DND-41 (cell line): ENCODE measurements at regions not wholly inside any gene's neighbourhood (a gene's known extent, or its start where the extent isn't known, plus 50 kb on each side); places are given as distances from the start of the nearest gene placed in this dataset.

Source experiments
- ATAC-seq: fragments of 200-7000 bp; cut with Tn5 transposase; 3 replicates; pipeline ENCODE4 v1.9.1; 2021; ENCODE audit warnings: low read depth; ENCODE audit not compliant: insufficient read depth
- DNase-seq: peaks from one replicate; pipeline ENCODE4 v3.0.0-alpha.2; 2020
- H2AFZ ChIP-seq: 2 replicates; pipeline ENCODE4 v1.6.0; 2012; ENCODE audit warnings: low read depth, low read length
- H3K27ac ChIP-seq: 2 replicates; pipeline ENCODE4 v1.5.1; 2012; ENCODE audit warnings: low read length, inconsistent platforms
- H3K27me3 ChIP-seq: fragments of 200-600 bp; sonication (generic); 2 replicates; pipeline ENCODE4 v1.6.0; 2012; ENCODE audit warnings: low read length, mild to moderate bottlenecking, inconsistent platforms; ENCODE audit not compliant: insufficient read depth, poor library complexity
- H3K36me3 ChIP-seq: 2 replicates; pipeline ENCODE4 v1.5.1; 2012; ENCODE audit warnings: low read length, inconsistent platforms; ENCODE audit not compliant: insufficient read depth
- H3K4me1 ChIP-seq: 2 replicates; pipeline ENCODE4 v1.5.1; 2012; ENCODE audit warnings: mild to moderate bottlenecking, low read length; ENCODE audit not compliant: insufficient read depth
- H3K4me2 ChIP-seq: 2 replicates; pipeline ENCODE4 v1.6.0; 2012; ENCODE audit warnings: mild to moderate bottlenecking, moderate library complexity, low read length, inconsistent platforms; ENCODE audit not compliant: insufficient read depth
- H3K4me3 ChIP-seq, 2 experiments: fragments of 200-600 bp in 1 of 2; shearing (Covaris generic) in 1 of 2; 2 replicates each; pipeline ENCODE4 v1.5.1; 2012 to 2016; ENCODE audit warnings: inconsistent platforms in 2 of 2, low read length in 2 of 2, mild to moderate bottlenecking in 2 of 2, low read depth in 1 of 2, moderate library complexity in 1 of 2
- H3K79me2 ChIP-seq: 2 replicates; pipeline ENCODE4 v1.6.0; 2012; ENCODE audit warnings: low read length, inconsistent platforms; ENCODE audit not compliant: insufficient read depth
- H3K9ac ChIP-seq: 2 replicates; pipeline ENCODE4 v1.6.0; 2012; ENCODE audit warnings: low read depth, mild to moderate bottlenecking, inconsistent platforms, low read length, moderate library complexity
- H3K9me3 ChIP-seq: 2 replicates; pipeline ENCODE4 v1.5.1; 2012; ENCODE audit warnings: low read length, moderate library complexity, mild to moderate bottlenecking, inconsistent platforms; ENCODE audit not compliant: insufficient read depth, severe bottlenecking
- H4K20me1 ChIP-seq: 2 replicates; pipeline ENCODE4 v1.6.0; 2012; ENCODE audit warnings: low read length; ENCODE audit not compliant: insufficient read depth
- EZH2 ChIP-seq: IDR thresholded peaks from 3 replicates; pipeline ENCODE4 v1.6.1; 2012; ENCODE audit warnings: borderline replicate concordance, low read depth, mild to moderate bottlenecking, moderate library complexity, low read length, inconsistent platforms; ENCODE audit not compliant: severe bottlenecking
- TF ChIP-seq, protein P1 (sequence below): IDR thresholded peaks from 2 replicates; pipeline ENCODE4 v1.5.1; 2012; ENCODE audit warnings: borderline replicate concordance, low read length, moderate library complexity, mild to moderate bottlenecking; ENCODE audit not compliant: poor library complexity, severe bottlenecking; ENCODE audit errors: extremely low read depth

DNA sequence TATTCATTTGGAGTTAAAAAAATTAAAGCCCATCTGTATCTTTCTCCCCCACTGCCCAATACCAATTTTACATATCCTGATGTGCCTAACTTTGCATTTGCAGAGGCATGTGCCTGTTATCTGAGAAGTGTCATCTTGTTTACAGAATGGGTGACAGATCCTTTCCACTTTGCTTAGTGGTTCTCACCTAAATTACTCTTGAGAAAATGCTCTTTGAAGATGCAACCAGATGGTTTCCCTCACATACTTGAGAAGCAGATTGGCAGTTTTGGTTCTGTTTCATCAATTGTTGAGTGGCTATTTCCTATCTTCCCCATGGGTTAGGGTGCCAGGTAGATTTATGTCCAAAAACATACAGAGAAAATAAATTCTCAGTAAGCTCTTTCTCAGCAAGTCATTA lies 1051.4 kb upstream of the ATXN7L3B start:
- H3K4me1 ChIP-seq: no peaks in the 10 kb centered on the region
- no peaks in the 10 kb centered on the region for H3K36me3 ChIP-seq
- no peaks in the 10 kb centered on the region for H4K20me1 ChIP-seq
- H3K4me3 ChIP-seq: no peak overlapping the region
- no peak overlapping the region for H3K27ac ChIP-seq
- no peaks in the 10 kb centered on the region for H3K27me3 ChIP-seq
- no peaks in the 10 kb centered on the region for H3K79me2 ChIP-seq
- ATAC-seq (no peak), DNase-seq (no peak)
- no peak overlapping the region for H2AFZ ChIP-seq
- TF ChIP-seq, protein P1, sequence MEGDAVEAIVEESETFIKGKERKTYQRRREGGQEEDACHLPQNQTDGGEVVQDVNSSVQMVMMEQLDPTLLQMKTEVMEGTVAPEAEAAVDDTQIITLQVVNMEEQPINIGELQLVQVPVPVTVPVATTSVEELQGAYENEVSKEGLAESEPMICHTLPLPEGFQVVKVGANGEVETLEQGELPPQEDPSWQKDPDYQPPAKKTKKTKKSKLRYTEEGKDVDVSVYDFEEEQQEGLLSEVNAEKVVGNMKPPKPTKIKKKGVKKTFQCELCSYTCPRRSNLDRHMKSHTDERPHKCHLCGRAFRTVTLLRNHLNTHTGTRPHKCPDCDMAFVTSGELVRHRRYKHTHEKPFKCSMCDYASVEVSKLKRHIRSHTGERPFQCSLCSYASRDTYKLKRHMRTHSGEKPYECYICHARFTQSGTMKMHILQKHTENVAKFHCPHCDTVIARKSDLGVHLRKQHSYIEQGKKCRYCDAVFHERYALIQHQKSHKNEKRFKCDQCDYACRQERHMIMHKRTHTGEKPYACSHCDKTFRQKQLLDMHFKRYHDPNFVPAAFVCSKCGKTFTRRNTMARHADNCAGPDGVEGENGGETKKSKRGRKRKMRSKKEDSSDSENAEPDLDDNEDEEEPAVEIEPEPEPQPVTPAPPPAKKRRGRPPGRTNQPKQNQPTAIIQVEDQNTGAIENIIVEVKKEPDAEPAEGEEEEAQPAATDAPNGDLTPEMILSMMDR: no peak
- TF ChIP-seq EZH2: no peak
- H3K4me2 ChIP-seq: no peak overlapping the region
- H3K9ac ChIP-seq: no peak overlapping the region
- H3K9me3 ChIP-seq: no peaks in the 10 kb centered on the region

DNA sequence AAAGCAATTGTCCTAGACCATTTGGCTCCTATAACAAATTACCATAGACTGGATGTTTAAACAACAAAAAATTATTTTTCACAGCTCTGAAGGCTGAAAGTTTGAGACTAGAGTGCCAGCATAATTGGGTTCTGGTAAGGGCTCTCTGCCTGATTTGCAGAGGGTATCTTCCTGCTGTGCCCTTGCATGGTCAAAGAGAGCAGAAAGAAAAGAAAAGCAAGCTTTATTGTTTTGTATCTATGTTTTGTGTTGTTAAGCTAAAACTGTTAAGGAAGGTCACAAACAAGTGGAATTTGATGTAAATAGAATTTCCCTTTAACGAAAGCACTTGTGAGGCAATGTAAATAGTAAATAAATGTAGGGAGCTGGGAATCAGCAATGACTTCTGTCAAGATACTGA lies 1031.0 kb upstream of the ATXN7L3B start:
- Histone ChIP-seq H3K4me2 (no peak overlapping the region), H3K27ac (no peak overlapping the region), H3K4me3 (no peak overlapping the region), H3K36me3 (no peaks in the 10 kb centered on the region), H2AFZ (no peak overlapping the region), H3K4me1 (no peaks in the 10 kb centered on the region), H3K27me3 (no peaks in the 10 kb centered on the region), H3K9me3 (no peaks in the 10 kb centered on the region), H4K20me1 (no peaks in the 10 kb centered on the region), H3K9ac (no peak overlapping the region), H3K79me2 (no peaks in the 10 kb centered on the region)
- DNase-seq: no peak
- TF ChIP-seq, protein P1: no peak
- no peak for TF ChIP-seq EZH2
- no peak for ATAC-seq

- H3K27me3 ChIP-seq: no peaks in the 10 kb centered on the region
- H3K4me3 ChIP-seq: no peak overlapping the region
- no peak overlapping the region for H3K4me2 ChIP-seq
- no peaks in the 10 kb centered on the region for H3K79me2 ChIP-seq
- H3K4me1 ChIP-seq: no peaks in the 10 kb centered on the region
- no peaks in the 10 kb centered on the region for H3K36me3 ChIP-seq
- TF ChIP-seq, protein P1: no peak
- TF ChIP-seq EZH2: no peak
- no peak overlapping the region for H3K9ac ChIP-seq
- no peaks in the 10 kb centered on the region for H3K9me3 ChIP-seq
- ATAC-seq (no peak), DNase-seq (no peak)
- H2AFZ ChIP-seq: no peak overlapping the region
- no peaks in the 10 kb centered on the region for H4K20me1 ChIP-seq
- no peak overlapping the region for H3K27ac ChIP-seq
Measured at GRCh38 chr12:73514672-73515071, 1023.0 kb upstream of the ATXN7L3B start.

- Histone ChIP-seq H3K4me3 (no peak overlapping the region), H4K20me1 (no peaks in the 10 kb centered on the region), H3K4me2 (no peak overlapping the region), H3K79me2 (no peaks in the 10 kb centered on the region), H3K27ac (no peak overlapping the region), H3K36me3 (no peaks in the 10 kb centered on the region), H3K9ac (no peak overlapping the region), H3K4me1 (no peaks in the 10 kb centered on the region), H3K27me3 (no peaks in the 10 kb centered on the region), H3K9me3 (no peaks in the 10 kb centered on the region), H2AFZ (no peak overlapping the region)
- ATAC-seq (no peak), DNase-seq (no peak)
- no peak for TF ChIP-seq EZH2
- TF ChIP-seq, protein P1: no peak
Measured at GRCh38 chr12:73517859-73518258, 1019.8 kb upstream of the ATXN7L3B start.
